Ovary (tissue), 7 donors: ENCODE measurements at regions not wholly inside any gene's neighbourhood (a gene's known extent, or its start where the extent isn't known, plus 50 kb on each side); places are given as distances from the start of the nearest gene placed in this dataset.

Experiments used
- DNase-seq, 5 donors: peaks; one replicate each; pipeline ENCODE4 v3.0.0-alpha.2; 2019 to 2020
- H3K27ac ChIP-seq, 2 donors: fragments of 200-600 bp; one replicate each; pipeline versions ENCODE4 v1.5.1 to v1.8.0; 2019 to 2022
- H3K27me3 ChIP-seq: fragments of 200-600 bp; one replicate; pipeline ENCODE4 v1.8.0; 2022
- H3K36me3 ChIP-seq: fragments of 200-600 bp; sonication (generic); one replicate; pipeline ENCODE4 v1.5.1; 2019
- H3K4me1 ChIP-seq: one replicate; pipeline ENCODE4 v1.8.1; 2013; ENCODE audit warnings: mild to moderate bottlenecking, moderate library complexity; ENCODE audit not compliant: insufficient read depth
- H3K4me3 ChIP-seq: fragments of 200-600 bp; sonication (generic); one replicate; pipeline ENCODE4 v1.5.1; 2017
- H3K9me3 ChIP-seq, 2 donors: fragments of 200-600 bp in 1 of 2; sonication (generic) in 1 of 2; one replicate each; pipeline versions ENCODE4 v1.5.1 to v1.8.1; 2013 to 2019; ENCODE audit warnings: mild to moderate bottlenecking in 1 of 2, moderate library complexity in 1 of 2
- EP300 ChIP-seq: sonication (generic); formaldehyde crosslinking; IDR thresholded peaks from one replicate; pipeline ENCODE4 v1.6.1; 2017; ENCODE audit warnings: antibody characterized with exemption
- POLR2A ChIP-seq: fragments of 450-650 bp; IDR thresholded peaks from one replicate; pipeline ENCODE4 v1.6.1; 2017; ENCODE audit warnings: antibody characterized with exemption, mild to moderate bottlenecking, moderate library complexity
- WGBS, 3 donors: extraction: QIAGEN DNeasy Blood & Tissue Kit in 1 of 3; methylation state at CpG; one replicate each; pipeline versions ENCODE4 v1.1.5 to v1.1.7; 2013 to 2017; 5-methylcytosine and 5-hydroxymethylcytosine counted together
- intact Hi-C, 4 donors: fragments of 100-400 bp; cut with DNase I; formaldehyde crosslinking; loops; one replicate each; pipeline versions ENCODE4 v1.11.0 to v1.15.1; 2022 to 2023
- TF ChIP-seq, protein P1 (sequence below), 3 donors: fragments of 450-650 bp in 2 of 3; fragments of 200-600 bp in 1 of 3; IDR thresholded peaks; one replicate each; pipeline versions ENCODE4 v1.5.1 to v1.8.0; 2016 to 2022; ENCODE audit warnings: antibody characterized with exemption in 3 of 3, mild to moderate bottlenecking in 1 of 3
- donor health status: DM: no; HTN: no; CAD: no; lungs with moderate emphysema.
- donor health status: DM: no; HTN: no; CAD: no.
- donor health status: Bipolar disorder and iron deficiency.
- donor health status: DM: no; HTN: no; CAD: no.
- donor health status: DM: yes; HTN: yes; CAD: no.

- intact Hi-C loops: no loop called here
- no peaks in the 10 kb centered on the region for H3K9me3 ChIP-seq
- DNase-seq: no peak
- TF ChIP-seq, protein P1, sequence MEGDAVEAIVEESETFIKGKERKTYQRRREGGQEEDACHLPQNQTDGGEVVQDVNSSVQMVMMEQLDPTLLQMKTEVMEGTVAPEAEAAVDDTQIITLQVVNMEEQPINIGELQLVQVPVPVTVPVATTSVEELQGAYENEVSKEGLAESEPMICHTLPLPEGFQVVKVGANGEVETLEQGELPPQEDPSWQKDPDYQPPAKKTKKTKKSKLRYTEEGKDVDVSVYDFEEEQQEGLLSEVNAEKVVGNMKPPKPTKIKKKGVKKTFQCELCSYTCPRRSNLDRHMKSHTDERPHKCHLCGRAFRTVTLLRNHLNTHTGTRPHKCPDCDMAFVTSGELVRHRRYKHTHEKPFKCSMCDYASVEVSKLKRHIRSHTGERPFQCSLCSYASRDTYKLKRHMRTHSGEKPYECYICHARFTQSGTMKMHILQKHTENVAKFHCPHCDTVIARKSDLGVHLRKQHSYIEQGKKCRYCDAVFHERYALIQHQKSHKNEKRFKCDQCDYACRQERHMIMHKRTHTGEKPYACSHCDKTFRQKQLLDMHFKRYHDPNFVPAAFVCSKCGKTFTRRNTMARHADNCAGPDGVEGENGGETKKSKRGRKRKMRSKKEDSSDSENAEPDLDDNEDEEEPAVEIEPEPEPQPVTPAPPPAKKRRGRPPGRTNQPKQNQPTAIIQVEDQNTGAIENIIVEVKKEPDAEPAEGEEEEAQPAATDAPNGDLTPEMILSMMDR (IDR thresholded peaks at IDR 0.05): no peak
- no peak for TF ChIP-seq POLR2A
- TF ChIP-seq EP300: no peak
- H3K4me3 ChIP-seq: no peak overlapping the region
- H3K4me1 ChIP-seq: no peaks in the 10 kb centered on the region
- H3K36me3 ChIP-seq: no peaks in the 10 kb centered on the region
- no peak overlapping the region for H3K27ac ChIP-seq
- no peaks in the 10 kb centered on the region for H3K27me3 ChIP-seq
- 51 to 60% (median 60%) methylated on average over 1 of the region's 1 CpG for WGBS, 3 donors
Observed at GRCh38 chr3:182041668-182042291, 330.1 kb downstream of the SOX2 start.

DNA sequence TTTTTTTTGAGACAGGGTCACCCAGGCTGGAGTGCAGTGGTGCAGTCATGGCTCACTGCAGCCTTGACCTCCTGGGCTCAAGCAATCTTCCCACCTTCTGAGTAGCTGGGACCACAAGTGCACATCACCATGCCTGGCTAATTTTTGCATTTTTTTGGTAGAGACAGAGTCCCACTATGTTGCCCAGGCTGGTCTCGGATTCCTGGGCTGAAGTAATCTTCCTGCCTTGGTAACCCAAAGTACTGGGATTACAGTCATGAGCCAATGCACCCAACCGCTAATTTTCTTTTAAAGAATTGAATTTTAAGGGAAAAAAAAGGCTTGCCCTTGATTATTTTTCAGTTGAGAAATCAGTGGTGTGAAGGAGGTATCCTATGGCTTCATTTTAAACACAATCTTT is 334.0 kb downstream of the SOX2 start:
- TF ChIP-seq POLR2A (no peak), EP300 (no peak)
- TF ChIP-seq, protein P1 (IDR thresholded peaks at IDR 0.05): no peak

DNA sequence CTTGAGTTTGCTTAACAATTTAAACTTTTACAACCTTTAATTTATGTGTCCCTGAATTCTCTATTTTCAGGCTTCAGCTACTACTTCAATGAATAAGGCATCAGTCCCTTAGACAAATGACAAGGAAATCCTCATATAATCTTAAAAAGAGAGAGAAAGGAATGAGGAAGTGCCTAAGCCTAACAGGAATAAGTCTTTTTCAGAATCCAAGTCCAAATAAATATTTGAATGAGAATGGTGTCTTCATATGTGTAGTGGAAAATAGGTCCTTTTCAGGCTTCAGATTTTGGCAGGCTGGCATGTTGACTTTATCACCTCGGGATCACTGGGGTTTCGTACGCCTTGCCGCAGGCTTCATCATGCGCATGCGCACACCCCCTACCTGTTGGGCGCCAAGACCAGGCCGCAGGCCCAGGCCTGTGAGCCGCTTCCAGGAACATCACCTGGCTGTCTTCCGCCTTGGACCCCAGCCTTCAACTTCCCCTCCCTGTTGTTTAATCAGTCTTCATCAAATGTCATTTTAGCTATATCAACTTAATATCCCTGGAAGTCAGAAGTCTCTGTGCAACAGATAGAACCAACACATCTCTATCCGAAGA is 334.5 kb downstream of the SOX2 start:
- H3K4me1 ChIP-seq: no peaks in the 10 kb centered on the region
- H3K27ac ChIP-seq: no peak overlapping the region
- intact Hi-C loops: no loop called here
- no peak for DNase-seq
- H3K4me3 ChIP-seq: no peak overlapping the region
- WGBS, 3 donors: 75 to 83% (median 77%) methylated on average over 11 of the region's 11 CpGs
- TF ChIP-seq EP300 (no peak), POLR2A (no peak)
- TF ChIP-seq, protein P1 (IDR thresholded peaks at IDR 0.05): no peak
- H3K36me3 ChIP-seq: no peaks in the 10 kb centered on the region
- H3K27me3 ChIP-seq: no peaks in the 10 kb centered on the region
- no peaks in the 10 kb centered on the region for H3K9me3 ChIP-seq

More for the DNA sequence above, 334.0 kb downstream of the SOX2 start:
- DNase-seq: no peak
- no peaks in the 10 kb centered on the region for H3K9me3 ChIP-seq
- H3K27ac ChIP-seq: no peak overlapping the region
- WGBS, 3 donors: 68 to 80% (median 74%) methylated on average over 2 of the region's 2 CpGs
- H3K36me3 ChIP-seq: no peaks in the 10 kb centered on the region
- H3K27me3 ChIP-seq: no peaks in the 10 kb centered on the region
- intact Hi-C loops: no loop called here
- H3K4me3 ChIP-seq: no peak overlapping the region
- H3K4me1 ChIP-seq: no peaks in the 10 kb centered on the region

GRCh38 chr3:182050932-182051331 is 339.2 kb downstream of the SOX2 start:
- 61 to 66% (median 61%) methylated on average over 3 of the region's 3 CpGs for WGBS, 3 donors
- H3K27me3 ChIP-seq: no peaks in the 10 kb centered on the region
- DNase-seq: no peak
- intact Hi-C loops: no loop called here
- H3K4me3 ChIP-seq: no peak overlapping the region
- H3K27ac ChIP-seq: no peak overlapping the region
- H3K9me3 ChIP-seq: no peaks in the 10 kb centered on the region
- TF ChIP-seq POLR2A: no peak
- no peaks in the 10 kb centered on the region for H3K36me3 ChIP-seq
- H3K4me1 ChIP-seq: no peaks in the 10 kb centered on the region

- Histone ChIP-seq H3K27me3 (no peaks in the 10 kb centered on the region), H3K4me3 (no peak overlapping the region), H3K4me1 (no peaks in the 10 kb centered on the region), H3K27ac (no peak overlapping the region), H3K36me3 (no peaks in the 10 kb centered on the region), H3K9me3 (no peaks in the 10 kb centered on the region)
- TF ChIP-seq EP300: no peak
- intact Hi-C loops: no loop called here
- WGBS, 3 donors: 53 to 77% (median 57%) methylated on average over 1 of the region's 1 CpG
- DNase-seq: no peak
Observed at GRCh38 chr3:182052332-182052731, 340.6 kb downstream of the SOX2 start.
